Endothelial cell of umbilical vein (primary cell): ENCODE measurements at regions not wholly inside any gene's neighbourhood (a gene's known extent, or its start where the extent isn't known, plus 50 kb on each side); places are given as distances from the start of the nearest gene placed in this dataset.

Experiments
- BruUV-seq: library from RNA; stranded (reverse); fragments of 400-500 nt; replicated peaks from 2 replicates; lab custom pipeline; 2021; lab: Mats Ljungman, UMichigan
- CTCF ChIA-PET: fragments of 300-600, 350-600 bp; sonication (Branson Sonifier 250); formaldehyde crosslinking; loops from one replicate; lab custom pipeline; 2021; ENCODE audit warnings: antibody characterized with exemption, inconsistent platforms; lab: Charles Lee
- POLR2A ChIA-PET: fragments of 300-600, 350-600 bp; sonication (Branson Sonifier 250); formaldehyde crosslinking; loops from one replicate; lab custom pipeline; 2021; ENCODE audit warnings: antibody characterized with exemption, inconsistent platforms; lab: Charles Lee
- DNase-seq: peaks from one replicate; pipeline ENCODE4 v3.0.0-alpha.2; 2011; ENCODE audit warnings: low read depth, low spot score
- FAIRE-seq: peaks from 2 replicates; lab custom pipeline; 2011; peaks lifted over from hg19 to GRCh38; lab: Jason Lieb, UNC
- H2AFZ ChIP-seq: 2 replicates; pipeline ENCODE4 v1.6.0; 2012; ENCODE audit warnings: low read depth, low read length, control low read depth, inconsistent platforms
- H3K27ac ChIP-seq: 2 replicates; pipeline ENCODE4 v1.5.1; 2011; ENCODE audit warnings: low read depth, mild to moderate bottlenecking, control low read depth, low read length, moderate library complexity; ENCODE audit not compliant: insufficient read depth
- H3K27me3 ChIP-seq, 2 experiments: 2 replicates each; pipeline versions ENCODE4 v1.6.0 to v1.6.1; 2011; ENCODE audit warnings: low read length in 2 of 2, mixed read lengths in 1 of 2; ENCODE audit not compliant: control insufficient read depth in 2 of 2, insufficient read depth in 2 of 2
- H3K36me3 ChIP-seq, 2 experiments: 2 replicates in 1 of 2; 3 replicates in 1 of 2; pipeline ENCODE4 v1.5.1; 2011; ENCODE audit warnings: low read length in 2 of 2, mild to moderate bottlenecking in 1 of 2, moderate library complexity in 1 of 2; ENCODE audit not compliant: control insufficient read depth in 2 of 2, insufficient read depth in 2 of 2; ENCODE audit errors: extremely low read depth in 1 of 2
- H3K4me1 ChIP-seq: 3 replicates; pipeline ENCODE4 v1.5.1; 2011; ENCODE audit warnings: mild to moderate bottlenecking, low read length; ENCODE audit not compliant: control insufficient read depth, insufficient read depth; ENCODE audit errors: extremely low read depth
- H3K4me2 ChIP-seq: 2 replicates; pipeline ENCODE4 v1.6.1; 2011; ENCODE audit warnings: low read length, control low read depth, mixed read lengths; ENCODE audit not compliant: insufficient read depth
- H3K4me3 ChIP-seq, 3 experiments: fragments of 200-600 bp in 1 of 3; sonication (generic), shearing (Covaris generic) in 1 of 3; replicated peaks in 1 of 3; 2 replicates each; pipeline ENCODE4 v1.5.1; 2011 to 2016; ENCODE audit warnings: control low read depth in 3 of 3, low read length in 3 of 3, mild to moderate bottlenecking in 2 of 3, inconsistent platforms in 1 of 3, low read depth in 1 of 3, moderate library complexity in 1 of 3; ENCODE audit not compliant: insufficient read depth in 1 of 3
- H3K79me2 ChIP-seq: 2 replicates; pipeline ENCODE4 v1.6.0; 2012; ENCODE audit warnings: low read length, inconsistent platforms; ENCODE audit not compliant: control insufficient read depth, insufficient read depth
- H3K9ac ChIP-seq: replicated peaks from 2 replicates; pipeline ENCODE3; 2011; ENCODE audit warnings: low read length, control low read depth; ENCODE audit not compliant: insufficient read depth; ENCODE audit errors: extremely low read depth
- H3K9me1 ChIP-seq: replicated peaks from 3 replicates; pipeline ENCODE4 v1.6.0; 2011; ENCODE audit warnings: mild to moderate bottlenecking, low read length; ENCODE audit not compliant: control insufficient read depth, insufficient read depth; ENCODE audit errors: extremely low read depth
- H3K9me3 ChIP-seq: replicated peaks from 2 replicates; pipeline ENCODE4 v1.5.1; 2012; ENCODE audit warnings: low read length, inconsistent platforms; ENCODE audit not compliant: control insufficient read depth, insufficient read depth
- H4K20me1 ChIP-seq: replicated peaks from 2 replicates; pipeline ENCODE3; 2011; ENCODE audit warnings: mild to moderate bottlenecking, low read length; ENCODE audit not compliant: control insufficient read depth, insufficient read depth; ENCODE audit errors: extremely low read depth
- CTCF ChIP-seq, 2 donors: IDR thresholded peaks; 1 replicate in 1 of 2; 2 replicates in 1 of 2; pipeline ENCODE4 v1.5.1; 2011; ENCODE audit warnings: low read length in 2 of 2, mild to moderate bottlenecking in 2 of 2, moderate library complexity in 2 of 2, control low read depth in 1 of 2, inconsistent platforms in 1 of 2, low read depth in 1 of 2; ENCODE audit not compliant: insufficient read depth in 1 of 2; ENCODE audit errors: extremely low read depth in 1 of 2
- EZH2 ChIP-seq: IDR thresholded peaks from 2 replicates; pipeline ENCODE4 v1.6.1; 2012; ENCODE audit warnings: borderline replicate concordance, low read depth, mild to moderate bottlenecking, moderate library complexity, low read length, inconsistent platforms; ENCODE audit not compliant: severe bottlenecking
- FOS ChIP-seq: IDR thresholded peaks from 2 replicates; pipeline ENCODE4 v1.6.1; 2011; ENCODE audit warnings: mild to moderate bottlenecking, low read length, moderate library complexity, borderline replicate concordance; ENCODE audit not compliant: insufficient read depth
- GATA2 ChIP-seq: IDR thresholded peaks from 2 replicates; pipeline ENCODE4 v1.7.0; 2011; ENCODE audit warnings: low read depth, mild to moderate bottlenecking, moderate library complexity, mixed read lengths, low read length; ENCODE audit not compliant: insufficient read length, insufficient read depth
- JUN ChIP-seq: IDR thresholded peaks from 2 replicates; pipeline ENCODE4 v1.6.1; 2011; ENCODE audit warnings: borderline replicate concordance, low read depth; ENCODE audit not compliant: insufficient read length, insufficient read depth
- MAX ChIP-seq: IDR thresholded peaks from 2 replicates; pipeline ENCODE4 v1.6.1; 2011; ENCODE audit not compliant: insufficient read depth, insufficient read length
- MYC ChIP-seq: IDR thresholded peaks from one replicate; pipeline ENCODE4 v1.6.1; 2011; ENCODE audit warnings: mild to moderate bottlenecking, low read depth, low read length
- POLR2A ChIP-seq: IDR thresholded peaks from 2 replicates; pipeline ENCODE4 v1.6.1; 2012; ENCODE audit warnings: low read depth, mild to moderate bottlenecking, control low read depth, low read length
- POLR2AphosphoS5 ChIP-seq: IDR thresholded peaks from 2 replicates; pipeline ENCODE4 v1.6.1; 2012; ENCODE audit warnings: low read depth, mild to moderate bottlenecking, control low read depth, low read length, moderate library complexity; ENCODE audit not compliant: insufficient read depth
- dilution Hi-C: fragments of 300-500 bp; cut with MboI; formaldehyde crosslinking; loops from one replicate; pipeline ENCODE4 v1.15.0; 2019; ENCODE audit warnings: low sequenced_read_pairs; ENCODE audit not compliant: extremely low pct_ligation_motif_present
- intact Hi-C: fragments of 100-400 bp; cut with micrococcal nuclease; formaldehyde crosslinking; loops from one replicate; pipeline ENCODE4 v1.10.0; 2022

GRCh38 chr2:21644266-21644665 lies 520.5 kb downstream of the TDRD15 start:
- Histone ChIP-seq H4K20me1 (no peaks in the 10 kb centered on the region), H3K27ac (no peak overlapping the region), H3K9me1 (no peaks in the 10 kb centered on the region), H2AFZ (no peak overlapping the region), H3K9me3 (peaks cover 6% of the 10 kb centered on the region), H3K36me3 (no peaks in the 10 kb centered on the region), H3K4me2 (no peak overlapping the region), H3K4me3 (no peak overlapping the region), H3K9ac (no peak overlapping the region), H3K79me2 (no peaks in the 10 kb centered on the region), H3K4me1 (no peaks in the 10 kb centered on the region), H3K27me3 (no peaks in the 10 kb centered on the region)
- ChIA-PET POLR2A (no interaction called here), CTCF (no interaction called here)
- no TSS peak for BruUV-seq
- no peak for DNase-seq
- TF ChIP-seq MYC (no peak), MAX (no peak), FOS (no peak)
- dilution Hi-C loops (no loop called here), intact Hi-C loops (no loop called here)
- no peak for FAIRE-seq

GRCh38 chr2:21646345-21646744 lies 522.6 kb downstream of the TDRD15 start:
- Histone ChIP-seq H3K4me3 (no peak overlapping the region), H3K27me3 (no peaks in the 10 kb centered on the region), H3K36me3 (no peaks in the 10 kb centered on the region), H4K20me1 (no peaks in the 10 kb centered on the region), H3K79me2 (no peaks in the 10 kb centered on the region), H3K4me2 (no peak overlapping the region), H3K4me1 (no peaks in the 10 kb centered on the region), H3K9me3 (peaks cover 4% of the 10 kb centered on the region), H3K9me1 (no peaks in the 10 kb centered on the region), H2AFZ (no peak overlapping the region), H3K27ac (no peak overlapping the region), H3K9ac (no peak overlapping the region)
- dilution Hi-C loops: no loop called here
- CTCF ChIA-PET: no interaction called here
- POLR2A ChIA-PET: no interaction called here
- BruUV-seq: no TSS peak
- TF ChIP-seq CTCF (IDR thresholded peaks at IDR 0.05; ENCODE audit: extremely low read depth in 1 of 2, insufficient read depth in 1 of 2, low read depth in 1 of 2, low read length in 2 of 2) (no peak), POLR2A (no peak), FOS (no peak), POLR2AphosphoS5 (no peak), MYC (no peak), EZH2 (no peak), GATA2 (no peak), JUN (no peak), MAX (no peak)
- FAIRE-seq: no peak
- DNase-seq: no peak
- intact Hi-C loops: no loop called here
